Esophagus squamous epithelium (tissue), 4 donors: ENCODE measurements at regions not wholly inside any gene's neighbourhood (a gene's known extent, or its start where the extent isn't known, plus 50 kb on each side); places are given as distances from the start of the nearest gene placed in this dataset.

Source experiments
- POLR2A ChIP-seq, 4 donors: fragments of 450-650 bp; IDR thresholded peaks; one replicate each; pipeline ENCODE4 v1.6.1; 2017; ENCODE audit warnings: antibody characterized with exemption in 4 of 4, mild to moderate bottlenecking in 4 of 4, moderate library complexity in 3 of 4
- TF ChIP-seq, protein P1 (sequence below), 6 experiments: fragments of 450-650 bp in 4 of 6; fragments of 200-600 bp in 2 of 6; sonication (generic) in 2 of 6; IDR thresholded peaks; one replicate each; pipeline ENCODE4 v1.5.1; 2016 to 2019; ENCODE audit warnings: antibody characterized with exemption in 6 of 6, mild to moderate bottlenecking in 4 of 6, moderate library complexity in 4 of 6

DNA sequence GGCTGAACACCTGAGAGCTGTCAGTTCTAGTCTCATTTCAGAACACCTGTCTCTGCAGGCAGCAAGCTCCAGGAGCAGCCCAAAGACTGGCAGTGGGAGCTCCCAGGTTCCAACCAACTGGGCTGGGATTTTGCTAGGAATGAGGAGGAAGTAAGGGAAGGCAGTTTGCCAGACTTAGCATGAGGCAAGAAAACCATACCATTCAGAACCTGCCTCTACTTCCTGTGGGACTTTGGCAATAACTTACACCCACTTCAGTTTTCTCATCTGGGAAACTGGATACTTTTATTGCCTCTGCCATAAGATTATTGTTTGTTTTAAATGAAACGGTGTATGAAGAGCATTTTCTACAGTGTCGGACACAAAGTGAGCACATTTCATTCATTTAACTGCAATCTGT is 363.7 kb upstream of the ISX start:
- TF ChIP-seq, protein P1, sequence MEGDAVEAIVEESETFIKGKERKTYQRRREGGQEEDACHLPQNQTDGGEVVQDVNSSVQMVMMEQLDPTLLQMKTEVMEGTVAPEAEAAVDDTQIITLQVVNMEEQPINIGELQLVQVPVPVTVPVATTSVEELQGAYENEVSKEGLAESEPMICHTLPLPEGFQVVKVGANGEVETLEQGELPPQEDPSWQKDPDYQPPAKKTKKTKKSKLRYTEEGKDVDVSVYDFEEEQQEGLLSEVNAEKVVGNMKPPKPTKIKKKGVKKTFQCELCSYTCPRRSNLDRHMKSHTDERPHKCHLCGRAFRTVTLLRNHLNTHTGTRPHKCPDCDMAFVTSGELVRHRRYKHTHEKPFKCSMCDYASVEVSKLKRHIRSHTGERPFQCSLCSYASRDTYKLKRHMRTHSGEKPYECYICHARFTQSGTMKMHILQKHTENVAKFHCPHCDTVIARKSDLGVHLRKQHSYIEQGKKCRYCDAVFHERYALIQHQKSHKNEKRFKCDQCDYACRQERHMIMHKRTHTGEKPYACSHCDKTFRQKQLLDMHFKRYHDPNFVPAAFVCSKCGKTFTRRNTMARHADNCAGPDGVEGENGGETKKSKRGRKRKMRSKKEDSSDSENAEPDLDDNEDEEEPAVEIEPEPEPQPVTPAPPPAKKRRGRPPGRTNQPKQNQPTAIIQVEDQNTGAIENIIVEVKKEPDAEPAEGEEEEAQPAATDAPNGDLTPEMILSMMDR (IDR thresholded peaks at IDR 0.05) = no peak
- no peak for TF ChIP-seq POLR2A (IDR thresholded peaks at IDR 0.05)
